HK-2 (cell line): ENCODE measurements at regions not wholly inside any gene's neighbourhood (a gene's known extent, or its start where the extent isn't known, plus 50 kb on each side); places are given as distances from the start of the nearest gene placed in this dataset.

Experiments
- DNase-seq: peaks from one replicate; pipeline ENCODE4 v3.0.0-alpha.2; 2018; ENCODE audit not compliant: unreplicated experiment

DNA sequence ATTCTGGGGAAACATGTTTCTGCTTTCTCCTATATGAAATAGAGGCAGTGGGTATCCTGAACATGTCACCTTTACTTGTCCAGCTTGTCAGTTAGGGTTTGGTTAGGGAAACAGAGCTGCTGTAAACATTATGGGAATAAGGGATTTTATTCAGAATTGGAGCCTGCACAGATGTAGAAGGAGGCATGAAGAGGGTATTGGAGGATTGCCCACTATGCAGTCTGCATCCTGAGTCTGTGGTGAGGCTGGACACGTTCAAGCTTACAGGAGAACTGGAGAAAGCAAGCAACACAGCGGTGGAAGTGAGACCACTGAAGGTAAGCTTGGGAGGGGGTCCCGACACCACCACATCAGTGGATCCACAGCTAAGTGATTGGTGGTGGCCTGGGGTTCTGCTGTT lies 443.0 kb upstream of the TNP1 start:
- DNase-seq, result no peak

DNA sequence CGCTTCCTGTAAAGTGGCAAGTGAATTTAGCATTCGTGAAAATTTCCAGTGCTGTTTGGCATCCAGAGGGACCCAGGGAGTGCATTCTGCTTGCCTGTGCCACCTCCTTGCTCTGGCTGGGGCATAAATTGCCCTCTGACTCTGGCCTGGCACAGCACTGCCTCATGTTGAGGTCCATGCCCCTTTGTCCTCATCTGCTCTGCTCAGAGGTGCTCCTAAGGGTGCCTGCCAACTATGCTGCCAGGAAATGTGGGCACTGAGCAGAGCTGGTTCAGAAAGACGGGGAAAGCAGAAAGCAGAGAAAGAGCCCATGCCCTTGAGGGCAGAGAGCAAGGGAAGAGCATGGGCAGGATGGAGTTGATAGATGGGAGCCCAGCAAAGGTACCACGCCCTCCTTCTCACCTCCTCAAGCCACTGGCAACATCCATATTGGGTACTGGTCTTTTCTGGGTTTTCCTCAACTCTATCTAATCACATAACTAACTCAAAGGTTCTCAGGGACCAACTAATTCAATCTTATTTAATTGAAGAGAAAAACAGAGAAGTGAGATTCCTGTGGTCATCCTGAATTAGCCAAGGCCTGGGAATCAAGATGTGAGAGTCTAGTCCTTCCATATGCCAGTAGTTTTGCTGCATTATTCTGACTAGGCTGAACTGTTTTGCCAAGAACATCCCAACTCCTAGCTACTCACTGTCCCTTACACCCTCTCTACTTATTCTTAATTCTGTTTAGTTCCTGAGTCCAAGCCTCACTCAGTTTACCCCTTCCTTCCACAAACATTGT lies 441.5 kb upstream of the TNP1 start:
- DNase-seq, result no peak

DNA sequence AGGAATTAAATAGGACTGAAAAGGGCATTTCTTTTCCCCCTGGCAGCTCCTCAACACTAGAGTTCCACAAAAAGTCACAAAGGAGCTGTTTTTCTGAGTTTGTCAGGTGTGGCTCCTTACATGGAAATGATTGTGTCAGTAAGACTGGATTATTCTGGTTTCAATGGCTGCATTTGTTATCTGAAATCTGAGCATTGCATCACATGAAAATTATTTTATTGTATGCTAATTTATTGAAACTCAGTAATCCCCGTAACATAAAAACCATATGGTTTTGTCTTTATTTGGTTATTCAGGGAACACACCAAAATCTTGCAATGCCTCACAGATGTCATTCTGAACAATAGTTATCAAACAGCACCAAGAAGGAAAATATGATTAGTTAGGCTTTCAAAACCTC lies 439.7 kb upstream of the TNP1 start:
- DNase-seq, result no peak

DNA sequence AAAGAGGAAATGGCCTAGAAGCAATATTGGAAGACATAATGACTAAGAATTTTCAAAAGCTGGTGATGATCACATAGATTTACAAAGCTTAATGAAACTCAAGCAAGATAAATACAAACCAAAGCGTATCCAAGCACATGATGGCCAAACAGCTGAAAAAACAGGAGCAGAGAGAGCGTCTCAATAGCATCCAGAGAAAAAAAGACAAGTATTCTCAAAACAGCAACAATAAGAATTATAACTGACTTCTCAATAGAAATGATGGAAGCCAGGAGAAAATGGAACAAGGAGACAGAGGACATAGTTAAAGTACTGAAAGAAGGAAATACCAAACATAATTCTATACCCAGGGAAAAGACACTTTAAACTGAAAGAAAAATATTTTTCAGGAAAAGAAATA lies 437.2 kb upstream of the TNP1 start:
- no peak for DNase-seq

DNA sequence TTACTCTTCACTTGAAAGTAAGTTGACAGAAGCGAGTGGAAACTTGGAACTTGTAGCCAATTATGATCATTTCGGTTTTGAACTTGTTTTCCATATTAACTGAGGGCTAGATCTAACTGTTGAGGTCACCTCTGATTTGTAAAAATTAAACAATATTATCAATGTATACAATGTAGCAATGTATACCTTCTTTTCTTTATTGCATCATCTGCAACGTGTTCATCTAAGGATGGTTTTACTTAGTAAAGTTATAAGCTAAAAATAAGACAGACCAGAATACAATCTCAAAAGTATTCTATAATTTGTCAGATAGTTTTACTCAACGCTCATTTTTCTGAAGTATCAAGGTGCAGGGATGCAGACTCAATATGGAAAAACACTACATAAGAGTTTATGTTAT lies 435.0 kb upstream of the TNP1 start:
- DNase-seq, result no peak

DNA sequence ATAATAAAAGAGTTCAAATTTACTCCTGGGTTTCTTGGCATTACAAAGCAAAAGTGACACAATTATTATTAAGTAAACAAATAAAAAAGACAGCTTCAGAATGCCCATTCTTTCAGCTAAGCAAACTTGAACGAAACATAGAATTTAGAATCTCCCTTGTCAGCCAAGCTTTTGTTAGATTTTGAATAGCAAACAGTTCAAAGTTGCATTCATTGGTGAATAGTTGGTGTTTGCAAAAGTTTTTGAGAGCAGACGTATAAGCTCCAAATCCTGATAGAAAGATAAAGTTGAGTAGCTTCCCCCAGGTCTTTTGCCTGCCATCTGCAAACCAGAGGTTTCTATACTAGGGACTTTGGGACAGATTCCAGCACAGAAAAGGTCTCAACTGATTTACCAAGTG lies 434.3 kb upstream of the TNP1 start:
- no peak for DNase-seq

DNA sequence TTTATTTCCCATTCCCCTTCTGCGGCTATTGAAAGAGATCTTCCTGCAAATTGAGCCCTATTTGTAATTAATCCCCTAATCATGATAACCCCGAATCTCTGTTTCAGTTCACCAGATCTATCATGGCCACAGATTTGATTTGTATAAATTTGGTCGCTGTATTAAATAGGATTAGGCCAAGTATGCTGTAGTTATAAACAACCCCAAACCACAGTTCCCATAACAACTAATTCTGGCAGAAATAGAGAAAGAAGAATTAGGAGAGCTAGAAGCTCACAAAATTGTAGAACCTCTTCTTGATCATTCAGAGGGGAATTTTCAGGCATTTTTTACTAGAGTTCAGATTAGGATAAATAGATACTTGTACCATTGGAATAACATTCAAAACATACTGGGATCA lies 433.7 kb upstream of the TNP1 start:
- no peak for DNase-seq

DNA sequence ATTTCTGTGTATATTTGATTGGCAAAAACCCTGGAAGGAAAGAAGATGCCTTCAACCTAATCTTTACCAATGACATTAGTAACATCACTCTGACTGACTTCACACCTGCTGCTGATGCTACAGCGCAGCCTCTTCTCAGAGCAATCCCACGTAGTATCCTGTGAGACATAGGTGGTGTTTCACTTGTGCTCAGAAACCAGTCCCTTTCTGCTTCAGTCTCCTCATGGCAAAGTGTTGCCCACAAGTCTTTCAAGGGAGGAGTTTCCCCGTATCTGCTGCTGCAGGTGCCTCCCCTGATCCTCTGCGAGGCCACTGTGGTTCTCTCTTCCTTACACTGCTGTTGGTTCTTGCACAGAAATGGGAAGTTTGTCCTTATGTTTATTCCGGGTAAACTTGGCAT lies 433.2 kb upstream of the TNP1 start:
- no peak for DNase-seq

DNA sequence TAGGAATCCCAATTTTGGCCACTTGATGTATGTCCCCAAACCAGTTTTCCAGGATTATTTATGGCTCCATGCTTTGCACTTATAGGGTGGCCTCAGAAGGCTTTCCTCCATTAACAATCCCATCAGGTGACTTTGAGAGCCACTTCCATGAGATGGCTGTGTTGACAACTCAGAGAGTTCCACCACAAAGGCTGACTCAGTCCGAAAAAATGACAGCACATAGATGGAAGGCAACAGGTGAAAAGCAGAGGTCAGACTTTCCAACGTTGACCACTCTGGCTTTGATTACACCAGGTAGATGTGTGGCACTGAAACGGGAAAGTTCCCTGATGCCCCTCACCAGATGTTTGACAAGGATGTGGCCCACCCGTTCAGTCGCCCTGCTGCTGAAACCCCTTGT lies 431.4 kb upstream of the TNP1 start:
- peak; percentile 11 for DNase-seq

DNA sequence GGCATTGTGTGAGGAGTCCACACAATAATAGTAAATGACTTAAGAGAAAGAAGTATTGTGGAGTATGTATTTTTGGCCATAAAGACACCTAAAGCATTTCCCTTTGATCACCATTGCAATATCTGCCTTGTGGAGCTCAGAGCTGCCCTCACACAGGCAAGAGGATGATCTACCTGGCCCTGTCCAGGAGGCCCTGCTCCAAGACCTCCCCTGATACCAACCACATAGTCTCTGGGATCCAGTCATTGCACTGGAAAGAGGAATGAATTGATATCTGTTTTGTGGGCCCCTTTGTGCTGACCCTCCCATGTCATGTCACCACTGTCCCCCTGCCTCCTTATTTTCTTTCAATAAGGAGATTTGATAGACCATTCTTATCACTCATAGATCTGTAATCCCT lies 430.6 kb upstream of the TNP1 start:
- DNase-seq, result no peak

DNA sequence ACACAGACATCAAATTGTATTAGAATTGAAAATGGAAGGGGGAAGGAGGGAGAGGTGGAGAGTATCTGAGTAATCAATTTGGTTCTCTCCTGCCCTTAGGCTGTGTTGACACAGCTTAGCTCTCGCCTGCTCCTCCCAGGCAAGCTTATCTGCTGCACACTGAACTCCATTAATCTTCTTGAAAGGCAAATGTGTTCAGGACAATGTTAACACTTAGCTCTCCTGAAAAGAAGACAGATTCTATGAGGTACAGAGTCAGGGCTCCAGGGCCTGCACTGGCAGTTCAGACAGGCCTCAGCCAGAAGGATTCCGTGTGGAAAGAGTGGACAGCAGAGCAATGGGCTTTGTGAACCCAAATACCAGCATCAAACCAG lies 430.0 kb upstream of the TNP1 start:
- DNase-seq, result no peak

DNA sequence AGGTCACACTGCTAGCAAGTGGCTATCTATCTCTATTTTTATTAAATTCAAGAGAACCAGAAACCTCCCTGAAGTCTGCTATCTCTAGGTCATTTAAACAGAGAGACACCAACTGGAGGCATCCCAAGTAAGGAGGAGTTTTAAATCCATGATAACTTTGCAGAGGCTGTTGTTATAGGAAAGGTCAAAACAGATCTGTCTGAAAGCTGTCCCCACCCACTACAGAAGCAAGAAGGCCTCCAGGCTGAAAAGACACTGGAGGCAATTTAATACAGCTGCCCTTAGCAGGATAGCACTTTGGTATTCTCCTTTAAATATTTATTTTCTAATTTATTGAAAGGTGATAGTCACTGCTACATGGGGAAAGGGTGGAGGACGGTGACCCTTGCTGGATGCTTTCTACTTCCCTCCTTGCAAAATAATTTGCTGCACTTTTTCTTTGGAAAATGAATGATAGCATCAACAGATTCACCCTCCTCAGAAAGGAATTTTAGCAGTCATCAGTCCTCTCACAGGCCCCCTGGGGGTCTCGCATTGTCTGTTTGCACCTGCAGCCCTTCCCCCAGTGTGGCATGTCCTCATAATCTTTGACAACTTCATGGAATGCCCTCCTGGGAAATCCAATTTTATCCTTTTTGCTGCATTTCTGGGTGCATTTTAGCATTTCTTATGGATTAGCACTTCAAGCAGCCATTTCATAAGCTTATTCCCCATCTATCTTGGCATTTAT lies 429.5 kb upstream of the TNP1 start:
- no peak for DNase-seq

DNA sequence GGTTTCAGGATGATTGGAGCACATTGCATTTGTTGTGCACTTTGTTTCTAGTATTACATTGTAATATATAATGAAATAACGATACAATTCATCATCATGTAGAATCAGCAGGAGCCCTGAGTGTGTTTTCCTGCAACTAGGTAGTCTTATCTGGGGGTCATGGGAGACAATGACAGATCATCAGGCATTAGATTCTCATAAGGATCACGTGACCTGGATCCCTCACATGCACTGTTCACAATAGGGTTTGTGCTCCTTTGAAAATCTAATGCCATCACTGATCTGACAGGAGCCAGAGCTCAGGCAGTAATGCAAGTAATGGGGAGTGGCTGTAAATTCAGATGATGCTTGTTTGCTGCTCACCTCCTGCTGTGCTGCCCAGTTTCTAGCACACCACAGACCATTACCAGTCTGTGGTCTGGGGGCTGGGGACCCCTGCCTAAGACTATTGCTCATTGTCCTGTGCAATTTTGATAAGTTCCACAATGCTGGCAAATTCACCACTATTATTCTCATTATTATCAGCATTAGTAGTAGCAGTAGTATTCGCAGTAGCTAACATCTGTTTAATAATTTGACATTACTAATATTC lies 428.7 kb upstream of the TNP1 start:
- DNase-seq, result no peak

DNA sequence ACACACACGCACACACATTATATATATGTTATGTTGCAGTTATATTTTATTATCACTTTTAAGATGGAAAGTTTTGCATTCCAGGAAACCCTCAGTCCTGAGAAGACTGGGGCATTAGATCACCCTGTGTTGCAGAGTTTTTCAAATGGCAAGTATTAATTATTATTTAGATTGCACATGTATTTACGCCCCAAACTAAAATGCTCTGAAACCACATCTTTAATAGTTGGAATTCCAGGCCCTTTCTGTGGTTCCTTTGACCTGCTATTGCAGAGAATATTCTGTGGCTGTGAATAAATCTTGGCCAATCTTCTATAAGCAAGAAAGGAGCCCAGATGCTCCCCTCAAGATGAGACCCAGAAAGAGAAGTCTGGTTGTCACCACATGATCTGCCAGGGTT lies 427.0 kb upstream of the TNP1 start:
- no peak for DNase-seq

DNA sequence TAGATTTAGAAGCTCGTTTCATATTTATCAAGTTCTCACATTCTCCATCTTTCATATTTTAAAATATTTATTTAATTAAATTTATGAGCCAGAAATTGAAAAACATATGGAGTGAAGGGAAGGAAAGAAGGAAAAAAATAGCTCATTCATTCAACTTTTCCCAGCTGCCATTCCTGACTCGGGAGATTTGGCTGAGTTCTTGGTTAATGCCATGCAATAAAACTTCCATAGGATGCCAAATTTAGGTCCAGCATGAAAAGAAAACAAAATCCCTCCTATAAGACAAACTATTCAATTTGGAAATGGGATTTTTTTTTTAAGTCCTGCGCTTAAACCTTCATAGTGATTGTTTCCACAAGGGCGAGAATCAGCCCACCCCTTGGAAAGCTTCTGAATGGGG lies 426.1 kb upstream of the TNP1 start:
- DNase-seq, result no peak

DNA sequence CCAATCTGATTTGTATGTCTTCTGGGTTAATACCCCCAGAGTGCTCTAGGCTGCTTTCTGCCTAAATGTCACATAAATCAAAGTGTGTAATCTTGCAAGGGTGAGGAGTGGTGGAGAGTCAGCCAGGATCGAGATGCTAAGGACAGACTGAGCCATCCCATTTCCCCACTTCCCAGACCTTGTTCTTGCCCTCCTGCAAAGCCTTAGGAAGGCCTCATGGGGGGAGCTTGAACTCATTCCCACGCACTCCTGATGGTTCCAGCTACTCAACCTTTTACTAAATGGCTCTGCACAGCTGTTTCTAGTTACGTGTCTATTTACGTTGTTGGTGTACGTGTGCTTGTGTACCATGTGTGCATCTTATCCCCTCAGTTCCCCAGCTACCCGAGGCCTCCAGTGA lies 423.6 kb upstream of the TNP1 start:
- no peak for DNase-seq

DNA sequence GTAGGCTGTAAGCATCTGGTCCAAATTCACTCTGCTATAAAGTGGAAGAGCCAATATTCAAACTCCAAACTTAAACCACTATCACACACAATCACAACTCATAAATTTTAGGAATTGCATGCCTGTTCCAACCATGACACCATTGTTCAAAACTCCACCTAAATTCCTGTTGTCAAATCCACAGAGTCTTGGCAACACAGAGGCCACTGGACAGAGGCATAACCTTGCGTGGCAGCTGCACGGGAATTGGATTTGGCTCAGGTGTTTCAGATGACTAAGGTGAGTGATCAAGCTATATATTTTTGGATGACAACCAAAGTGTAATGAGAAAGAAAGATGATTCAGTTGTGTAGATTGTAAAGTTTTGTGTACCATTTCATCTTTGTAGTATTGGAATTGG lies 422.7 kb upstream of the TNP1 start:
- DNase-seq, result no peak

DNA sequence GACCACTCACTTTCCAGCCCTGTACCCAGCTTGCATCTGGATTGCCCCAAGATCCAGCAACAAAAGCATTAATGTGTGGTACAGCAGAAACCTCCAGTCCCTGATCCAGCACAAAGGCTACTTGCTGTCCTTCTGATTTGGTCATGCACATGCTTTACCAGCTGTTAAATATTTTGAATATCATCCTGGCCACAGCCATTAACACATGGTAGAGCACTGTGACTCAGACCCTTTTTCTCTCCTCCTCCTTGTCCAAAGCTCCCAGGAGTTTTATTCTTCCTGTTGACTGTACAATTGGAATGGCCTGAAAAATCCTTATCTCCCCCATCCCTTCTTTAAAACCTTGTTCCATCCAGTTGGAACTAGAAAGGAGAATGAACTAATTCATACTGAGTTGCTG lies 419.7 kb upstream of the TNP1 start:
- DNase-seq, result peak; percentile 15

DNA sequence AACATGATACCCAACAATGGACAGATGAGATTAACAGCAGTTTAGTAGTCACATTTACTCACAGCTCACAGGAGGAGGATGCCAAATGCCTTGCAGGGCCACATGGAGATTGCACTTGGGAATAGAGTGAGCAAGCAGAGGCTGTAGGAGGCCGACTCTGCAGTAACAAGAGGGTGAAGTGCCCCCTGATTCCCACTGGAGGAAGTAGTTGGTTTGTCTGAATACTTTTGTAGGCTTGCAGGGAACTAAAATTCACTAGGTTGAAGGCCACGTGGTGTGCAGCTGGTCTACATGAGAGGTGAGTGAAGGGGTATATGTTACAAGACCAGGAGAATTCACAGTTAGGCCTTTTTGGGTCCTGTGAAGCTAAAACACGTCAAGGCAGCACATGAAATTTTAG lies 419.3 kb upstream of the TNP1 start:
- no peak for DNase-seq

DNA sequence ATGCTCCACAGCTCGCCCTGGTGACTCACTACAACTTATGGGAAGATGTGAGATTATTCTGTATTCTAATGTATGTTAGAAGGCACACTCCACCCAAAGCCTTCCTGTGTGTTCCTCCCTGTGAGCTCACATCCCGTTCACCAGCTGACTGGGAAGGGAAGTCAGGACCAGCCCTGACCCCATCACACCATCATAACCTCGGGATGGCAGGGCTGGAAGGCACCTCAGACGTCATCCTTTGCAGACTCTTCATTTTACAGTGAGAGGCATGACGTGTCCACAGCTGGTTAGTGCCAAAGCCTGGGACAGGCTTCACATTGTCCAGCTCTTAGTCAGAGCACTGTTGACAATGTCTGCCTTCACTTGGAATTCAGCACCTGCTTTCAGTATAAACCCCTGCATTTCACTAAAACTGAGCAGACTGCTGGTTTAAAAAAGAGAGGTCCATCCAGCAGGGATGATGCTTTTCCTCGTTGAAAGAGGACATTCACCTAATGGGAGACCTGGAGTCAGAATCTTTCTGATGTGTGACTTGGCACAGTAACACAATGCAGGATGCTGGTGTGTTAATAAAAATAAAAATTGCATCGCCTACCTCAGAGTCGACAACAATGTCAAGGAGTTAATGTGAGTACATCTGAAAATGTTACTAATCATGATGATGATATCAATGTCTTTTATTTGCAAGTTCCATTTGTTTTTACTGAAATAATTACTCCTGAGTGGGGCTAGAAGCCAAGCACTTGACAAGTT lies 418.0 kb upstream of the TNP1 start:
- DNase-seq, result peak; percentile 20

DNA sequence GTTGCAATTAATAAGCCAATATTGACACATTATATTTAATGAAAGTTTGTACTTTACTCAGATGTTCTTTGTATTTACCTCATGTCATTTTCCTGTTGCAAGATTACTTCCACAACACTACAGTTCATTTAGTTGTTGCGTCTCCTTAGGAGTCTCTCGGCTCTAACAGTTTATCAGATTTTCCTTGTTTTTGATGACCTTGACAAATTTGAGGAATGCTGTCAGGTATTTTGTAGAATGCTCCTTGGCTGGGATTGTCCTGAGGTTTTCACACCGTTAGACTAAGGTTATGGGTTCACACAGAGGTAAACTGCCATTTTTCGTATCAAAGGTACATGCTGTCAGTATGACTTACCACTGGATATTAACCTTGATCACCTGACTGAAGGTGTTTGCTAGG lies 416.6 kb upstream of the TNP1 start:
- DNase-seq, result no peak

DNA sequence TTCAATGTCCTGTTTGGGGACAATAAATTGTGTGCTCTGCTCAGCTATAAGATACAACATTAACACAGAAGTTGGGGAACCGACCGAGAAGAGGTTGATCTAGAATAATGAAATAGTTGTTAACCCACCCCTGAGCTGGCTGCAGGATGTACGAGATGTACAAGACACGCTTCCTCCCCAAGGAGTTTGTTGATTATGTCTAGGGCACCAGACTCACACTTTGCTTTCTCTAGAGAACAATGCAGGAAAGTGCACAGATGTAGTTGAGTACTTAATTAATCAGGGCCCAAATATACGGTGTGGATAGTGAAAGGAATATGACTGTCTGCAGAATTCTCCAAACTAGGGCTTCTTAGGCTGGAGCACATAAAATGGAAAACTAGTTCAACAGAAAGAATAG lies 415.2 kb upstream of the TNP1 start:
- DNase-seq, result no peak

DNA sequence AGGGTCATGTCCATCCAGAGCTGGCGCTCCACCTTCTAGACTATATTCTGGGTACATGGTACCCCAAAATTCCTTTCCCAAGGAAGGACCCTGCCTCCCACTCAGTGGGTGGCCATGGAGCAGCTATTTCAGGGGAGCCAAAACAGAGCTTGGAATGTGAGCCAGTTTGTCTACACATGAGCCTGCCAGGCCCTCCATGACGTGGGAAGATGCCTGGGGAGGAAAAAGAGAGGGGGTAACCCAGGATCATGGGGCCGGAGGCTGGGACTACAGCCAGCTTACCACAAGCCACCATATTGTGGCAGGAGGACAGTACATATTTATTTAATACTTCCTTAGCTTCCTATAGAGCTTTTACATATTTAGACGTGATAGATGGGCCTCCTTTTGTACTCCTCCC lies 414.7 kb upstream of the TNP1 start:
- no peak for DNase-seq
